Aorta (tissue), 5 donors: ENCODE measurements at regions not wholly inside any gene's neighbourhood (a gene's known extent, or its start where the extent isn't known, plus 50 kb on each side); places are given as distances from the start of the nearest gene placed in this dataset.

Experiments used
- ATAC-seq: fragments of 200-7000 bp; cut with Tn5 transposase; one replicate; pipeline ENCODE4 v1.9.1; 2022; ENCODE audit warnings: moderate library complexity; ENCODE audit not compliant: low FRiP score
- DNase-seq, 2 donors: peaks; one replicate each; pipeline ENCODE4 v3.0.0-alpha.2; 2020
- H3K27ac ChIP-seq, 2 donors: one replicate each; pipeline ENCODE4 v1.5.1; 2013; ENCODE audit warnings: low read length in 2 of 2, mild to moderate bottlenecking in 2 of 2, moderate library complexity in 2 of 2, control low read depth in 1 of 2, inconsistent platforms in 1 of 2, low read depth in 1 of 2
- H3K27me3 ChIP-seq, 2 donors: one replicate each; pipeline ENCODE4 v1.6.1; 2013; ENCODE audit warnings: control low read depth in 1 of 2, low read length in 1 of 2, mild to moderate bottlenecking in 1 of 2, moderate library complexity in 1 of 2; ENCODE audit not compliant: insufficient read depth in 2 of 2, control insufficient read depth in 1 of 2
- H3K36me3 ChIP-seq, 2 donors: one replicate each; pipeline ENCODE4 v1.6.1; 2013; ENCODE audit warnings: control low read depth in 1 of 2, low read length in 1 of 2, mild to moderate bottlenecking in 1 of 2; ENCODE audit not compliant: insufficient read depth in 2 of 2, control insufficient read depth in 1 of 2
- H3K4me1 ChIP-seq, 2 donors: one replicate each; pipeline ENCODE4 v1.6.1; 2013; ENCODE audit warnings: low read length in 2 of 2, control low read depth in 1 of 2, mild to moderate bottlenecking in 1 of 2, moderate library complexity in 1 of 2; ENCODE audit not compliant: insufficient read depth in 2 of 2, control insufficient read depth in 1 of 2
- H3K4me3 ChIP-seq, 2 donors: one replicate each; pipeline ENCODE4 v1.5.1; 2013; ENCODE audit warnings: low read length in 2 of 2, control low read depth in 1 of 2, mild to moderate bottlenecking in 1 of 2
- H3K9me3 ChIP-seq: one replicate; pipeline ENCODE4 v1.6.1; 2013; ENCODE audit warnings: mild to moderate bottlenecking, low read length; ENCODE audit not compliant: control insufficient read depth
- WGBS, 2 donors: extraction: QIAGEN DNeasy Blood & Tissue Kit; methylation state at CpG; one replicate each; pipeline ENCODE4 v1.1.7; 2013; 5-methylcytosine and 5-hydroxymethylcytosine counted together
- intact Hi-C, 2 donors: fragments of 100-400 bp; cut with DNase I; formaldehyde crosslinking; loops; one replicate each; pipeline versions ENCODE4 v1.14.2 to v1.15.0; 2022
- donor health status: healthy with polysubstance abuse.
- donor health status: Bipolar disorder and iron deficiency.
- donor health status: DM: no; HTN: no; CAD: no.
- donor health status: DM: no; HTN: no; CAD: no.
- donor health status: DM: yes; HTN: yes; CAD: no.

- intact Hi-C loops, result no loop called here
- H3K36me3 ChIP-seq, result no peaks in the 10 kb centered on the region
Measured at GRCh38 chr3:13266005-13266404, 154.1 kb downstream of the NUP210 start.

GRCh38 chr3:13265507-13265906 is 154.6 kb downstream of the NUP210 start:
- no peak overlapping the region for H3K4me3 ChIP-seq
- ATAC-seq, result no peak
- H3K27ac ChIP-seq, result no peak overlapping the region
- WGBS, 2 donors, result 83 to 87% methylated on average over 3 of the region's 3 CpGs
- intact Hi-C loops, result no loop called here
- H3K36me3 ChIP-seq, result no peaks in the 10 kb centered on the region
- DNase-seq, result peak; percentile 0 to 7
- no peaks in the 10 kb centered on the region for H3K4me1 ChIP-seq
- H3K27me3 ChIP-seq, result no peaks in the 10 kb centered on the region
- H3K9me3 ChIP-seq, result peaks cover 1% of the 10 kb centered on the region

More at GRCh38 chr3:13266005-13266404, 154.1 kb downstream of the NUP210 start:
- no peak for ATAC-seq
- Histone ChIP-seq H3K27me3 (no peaks in the 10 kb centered on the region), H3K4me3 (no peak overlapping the region), H3K4me1 (no peaks in the 10 kb centered on the region), H3K9me3 (peaks cover 1% of the 10 kb centered on the region), H3K27ac (no peak overlapping the region)
- DNase-seq, result peak; percentile 8 to 24
- 91 to 92% methylated on average over 8 of the region's 8 CpGs for WGBS, 2 donors

GRCh38 chr3:13265016-13265415 is 155.1 kb downstream of the NUP210 start:
- Histone ChIP-seq H3K36me3 (no peaks in the 10 kb centered on the region), H3K4me3 (no peak overlapping the region), H3K9me3 (peaks cover 1% of the 10 kb centered on the region), H3K27ac (no peak overlapping the region), H3K4me1 (no peaks in the 10 kb centered on the region), H3K27me3 (no peaks in the 10 kb centered on the region)
- intact Hi-C loops, result no loop called here
- DNase-seq, result peak; percentile 26 to 71
- WGBS, 2 donors, result 84 to 87% methylated on average over 7 of the region's 7 CpGs
- no peak for ATAC-seq

GRCh38 chr3:13264468-13264795 is 155.7 kb downstream of the NUP210 start:
- ATAC-seq, result no peak
- DNase-seq, result peak; percentile 30 to 64
- intact Hi-C loops, result no loop called here
- 75 to 82% methylated on average over 9 of the region's 9 CpGs for WGBS, 2 donors
- H3K9me3 ChIP-seq, result peaks cover 1% of the 10 kb centered on the region
- H3K36me3 ChIP-seq, result no peaks in the 10 kb centered on the region
- H3K4me3 ChIP-seq, result no peak overlapping the region
- H3K4me1 ChIP-seq, result no peaks in the 10 kb centered on the region
- no peaks in the 10 kb centered on the region for H3K27me3 ChIP-seq
- no peak overlapping the region for H3K27ac ChIP-seq

GRCh38 chr3:13263770-13264467 is 156.2 kb downstream of the NUP210 start:
- H3K36me3 ChIP-seq, result no peaks in the 10 kb centered on the region
- no peaks in the 10 kb centered on the region for H3K27me3 ChIP-seq
- H3K9me3 ChIP-seq, result no peaks in the 10 kb centered on the region
- DNase-seq (peak; percentile 56 to 73), ATAC-seq (peak; percentile 34)
- WGBS, 2 donors, result 61 to 86% methylated on average over 26 of the region's 26 CpGs
- H3K4me1 ChIP-seq, result no peaks in the 10 kb centered on the region
- H3K27ac ChIP-seq, result no peak overlapping the region
- intact Hi-C loops, result no loop called here
- no peak overlapping the region for H3K4me3 ChIP-seq

GRCh38 chr3:13262493-13263211 is 157.5 kb downstream of the NUP210 start:
- Histone ChIP-seq H3K27me3 (no peaks in the 10 kb centered on the region), H3K9me3 (no peaks in the 10 kb centered on the region), H3K36me3 (no peaks in the 10 kb centered on the region), H3K4me1 (no peaks in the 10 kb centered on the region), H3K27ac (no peak overlapping the region), H3K4me3 (no peak overlapping the region)
- 73 to 74% methylated on average over 7 of the region's 7 CpGs for WGBS, 2 donors
- ATAC-seq (no peak), DNase-seq (peak; percentile 15 to 28)
- intact Hi-C loops, result no loop called here

GRCh38 chr3:13261892-13262291 is 158.2 kb downstream of the NUP210 start:
- H3K27ac ChIP-seq, result no peak overlapping the region
- H3K36me3 ChIP-seq, result no peaks in the 10 kb centered on the region
- 80 to 82% methylated on average over 6 of the region's 6 CpGs for whole genome bisulfite sequencing, 2 donors
- no peaks in the 10 kb centered on the region for H3K4me1 ChIP-seq
- intact Hi-C loops, result no loop called here
- DNase-seq, result no peak
- no peak for ATAC-seq
- no peak overlapping the region for H3K4me3 ChIP-seq
- no peaks in the 10 kb centered on the region for H3K27me3 ChIP-seq
- no peaks in the 10 kb centered on the region for H3K9me3 ChIP-seq

- 72 to 84% methylated on average over 15 of the region's 15 CpGs for WGBS, 2 donors
- H3K36me3 ChIP-seq, result no peaks in the 10 kb centered on the region
- H3K27ac ChIP-seq, result no peak overlapping the region
- no peaks in the 10 kb centered on the region for H3K4me1 ChIP-seq
- no peaks in the 10 kb centered on the region for H3K9me3 ChIP-seq
- DNase-seq, result no peak
- intact Hi-C loops, result no loop called here
- no peak for ATAC-seq
- no peaks in the 10 kb centered on the region for H3K27me3 ChIP-seq
- H3K4me3 ChIP-seq, result no peak overlapping the region
Measured at GRCh38 chr3:13261104-13261830, 158.9 kb downstream of the NUP210 start.
